H1 (cell line): ENCODE measurements at regions not wholly inside any gene's neighbourhood (a gene's known extent, or its start where the extent isn't known, plus 50 kb on each side); places are given as distances from the start of the nearest gene placed in this dataset.

Experiments used
- JUND ChIP-seq: IDR thresholded peaks from 2 replicates; pipeline ENCODE4 v1.6.1; 2011; ENCODE audit warnings: mild to moderate bottlenecking, improper control_type of control experiment, low read length
- MAFK ChIP-seq: IDR thresholded peaks from 2 replicates; pipeline ENCODE4 v1.6.1; 2012; ENCODE audit warnings: low read depth, mild to moderate bottlenecking, improper control_type of control experiment, low read length

DNA sequence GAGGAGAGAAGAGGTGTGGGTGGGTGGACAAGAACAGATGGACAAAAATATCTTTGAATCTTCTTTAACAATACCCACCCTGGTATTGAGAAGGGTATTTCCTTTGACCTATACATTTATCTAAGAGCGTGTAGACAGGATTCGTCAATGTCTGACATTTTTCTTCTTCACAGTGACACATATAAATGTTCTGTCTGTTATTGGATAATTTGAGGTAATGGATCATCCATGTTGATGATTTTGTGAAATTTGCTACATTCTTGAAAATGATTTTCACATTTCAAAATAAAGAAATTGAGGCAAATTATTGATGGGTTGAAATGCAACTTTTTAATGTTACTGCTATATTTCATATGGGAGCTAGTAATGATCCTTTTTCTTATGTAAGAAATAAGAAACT, 770.7 kb upstream of the EPHA7 start (continued):
- TF ChIP-seq MAFK = no peak
- no peak for TF ChIP-seq JUND
